ENCODE measurements at regions not wholly inside any gene's neighbourhood (a gene's known extent, or its start where the extent isn't known, plus 50 kb on each side); places are given as distances from the start of the nearest gene placed in this dataset.

DNA sequence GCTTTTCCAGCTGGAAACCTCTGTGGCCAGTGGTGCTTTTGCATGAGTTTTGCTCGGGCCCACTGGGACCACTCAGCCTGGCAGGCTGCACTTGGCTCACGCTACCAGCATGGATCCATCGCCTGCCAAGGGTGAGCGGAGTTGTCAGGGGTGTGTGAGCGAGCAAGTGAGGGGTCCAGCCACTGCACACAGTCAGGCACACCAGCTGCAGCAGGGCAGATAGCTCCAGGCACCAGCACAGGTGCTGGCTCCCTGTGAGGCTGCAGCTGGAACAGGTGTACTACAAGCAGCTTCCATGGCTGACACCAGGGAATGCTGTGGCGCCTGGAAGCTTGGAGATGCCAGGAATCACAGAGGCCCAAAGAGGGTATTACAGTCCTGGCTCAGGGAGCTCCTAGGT is 391.2 kb upstream of the SGCD start:
- Histone ChIP-seq H3K9me1 (ENCODE audit: insufficient read depth, low read length) (no peaks in the 10 kb centered on the region), H3K9ac (ENCODE audit: low read depth, low read length) (no peak overlapping the region), H3K27ac (ENCODE audit: insufficient read depth, low read length) (no peak overlapping the region), H3K9me3 (ENCODE audit: control insufficient read depth, insufficient read depth, low read length) (no peaks in the 10 kb centered on the region; the same call in 1 of the 2 replicates), H3K56ac (ENCODE audit: extremely low read depth, insufficient read depth, low read length) (no peak overlapping the region), H2BK20ac (ENCODE audit: low read depth, low read length) (no peak overlapping the region), H4K20me1 (ENCODE audit: insufficient read depth, low read length) (no peaks in the 10 kb centered on the region), H4K91ac (ENCODE audit: insufficient read depth, low read depth, low read length) (no peak overlapping the region), H3K27me3 (ENCODE audit: control insufficient read depth, insufficient read depth, low read length) (no peaks in the 10 kb centered on the region), H2BK15ac (ENCODE audit: low read depth, low read length) (no peak overlapping the region), H2AK5ac (ENCODE audit: low read depth, low read length) (no peak overlapping the region), H2AK9ac (replicated peaks; ENCODE audit: low read depth, low read length, poor library complexity) (no peak overlapping the region), H4K8ac (ENCODE audit: low read depth in 2 of 2, low read length in 2 of 2) (no peak overlapping the region), H3K79me1 (ENCODE audit: low read depth in 1 of 2, low read length in 2 of 2) (no peaks in the 10 kb centered on the region), H3K36me3 (ENCODE audit: control insufficient read depth, insufficient read depth, low read length) (no peaks in the 10 kb centered on the region), H3K23ac (ENCODE audit: low read depth, low read length) (no peak overlapping the region), H3K4me3 (ENCODE audit: insufficient read depth, low read depth, low read length) (no peak overlapping the region), H4K5ac (ENCODE audit: low read depth, low read length) (no peak overlapping the region), H2BK5ac (ENCODE audit: low read depth, low read length, poor library complexity, severe bottlenecking) (no peak overlapping the region), H2AFZ (replicated peaks; ENCODE audit: low read length, poor library complexity) (no peak overlapping the region), H3K18ac (ENCODE audit: low read depth, low read length) (no peak overlapping the region), H3K14ac (replicated peaks; ENCODE audit: low read depth, low read length) (no peak overlapping the region), H3K4me1 (ENCODE audit: control insufficient read depth, insufficient read depth, low read length) (peaks cover 4% of the 10 kb centered on the region), H2BK120ac (ENCODE audit: low read depth, low read length) (no peak overlapping the region), H3K4ac (ENCODE audit: low read depth, low read length) (no peak overlapping the region; the same call in 1 of the 2 replicates), H3K4me2 (ENCODE audit: low read depth, low read length) (no peak overlapping the region)
- TF ChIP-seq RCOR1 (IDR thresholded peaks at IDR 0.05; ENCODE audit: insufficient replicate concordance, low read length) (no peak), CHD1 (IDR thresholded peaks at IDR 0.05; ENCODE audit: low read depth, low read length) (no peak), RAD21 (IDR thresholded peaks at IDR 0.05; ENCODE audit: low read length) (no peak), FOS (IDR thresholded peaks at IDR 0.05; ENCODE audit: low read depth, low read length) (no peak), RFX5 (IDR thresholded peaks at IDR 0.05; ENCODE audit: low read depth, low read length) (no peak), NFE2L2 (IDR thresholded peaks at IDR 0.05; ENCODE audit: low read depth, low read length) (no peak), BHLHE40 (IDR thresholded peaks at IDR 0.05; ENCODE audit: low read depth, low read length) (no peak)
- DNase-seq = no peak
- no peak for ATAC-seq (ENCODE audit: low read depth)
- dilution Hi-C loops (cut with HindIII; ENCODE audit: low sequenced_read_pairs, unreplicated experiment) = no loop called here
- CTCF ChIA-PET = no interaction called here
- intact Hi-C loops (cut with micrococcal nuclease) = no loop called here
- in situ Hi-C loops (cut with MboI; ENCODE audit: low sequenced_read_pairs) = loop anchor here (25.0 kb wide), 1 partner anchor 1202 kb away; the partner anchor contains the start of gene MED7
- no TSS peak for BruUV-seq (replicated peaks)
- 94% methylated on average over 2 of the region's 6 CpGs; no CpG with 5 or more reads in 1 of the 2 experiments for WGBS, 2 experiments (ENCODE audit: extremely low coverage in 2 of 2, insufficient read length in 1 of 2)
- POLR2A ChIA-PET (ENCODE audit: unreplicated experiment) = no interaction called here
